GM21619 (cell line): ENCODE measurements at regions not wholly inside any gene's neighbourhood (a gene's known extent, or its start where the extent isn't known, plus 50 kb on each side); places are given as distances from the start of the nearest gene placed in this dataset.
"Not testable (repeated sequence)": the region's sequence is repeated elsewhere in the genome, so short reads cannot be mapped to it uniquely, and the experiment has no call there.

Source experiments
- ATAC-seq: cut with Tn5 transposase; IDR thresholded peaks from one replicate; pipeline ENCODE4 v1.9.1; 2021; ENCODE audit not compliant: unreplicated experiment

DNA sequence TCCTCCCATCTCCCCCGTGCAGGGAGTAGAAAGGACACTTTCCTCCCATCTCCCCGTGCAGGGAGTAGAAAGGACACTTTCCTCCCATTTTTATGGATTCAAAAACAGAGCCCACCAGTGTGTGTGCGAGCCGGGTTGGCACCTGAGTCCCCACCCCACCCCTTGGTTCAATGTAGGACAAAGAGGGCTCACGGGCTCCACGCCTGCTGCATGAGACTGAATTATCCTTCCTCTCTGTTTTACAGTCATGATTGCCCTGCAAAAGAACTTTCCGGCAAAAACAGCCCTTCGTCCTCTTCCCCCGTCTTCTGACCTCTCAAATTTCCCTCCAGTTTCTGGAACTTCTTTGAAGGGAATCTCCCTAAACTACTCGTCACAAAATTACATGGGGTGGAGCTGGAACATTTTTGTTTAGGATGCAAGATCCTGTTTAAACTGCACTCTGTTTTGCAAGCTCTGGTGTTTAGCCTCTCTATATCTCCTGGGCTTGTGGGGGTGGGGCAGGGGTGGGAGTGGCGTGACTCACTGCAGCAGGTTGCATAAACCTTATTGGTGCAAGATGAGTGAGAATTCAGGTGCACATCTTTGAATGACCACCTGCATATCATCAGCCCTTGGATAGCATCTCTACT, 99.8 kb downstream of the PSMG1 start:
- ATAC-seq: no peak

DNA sequence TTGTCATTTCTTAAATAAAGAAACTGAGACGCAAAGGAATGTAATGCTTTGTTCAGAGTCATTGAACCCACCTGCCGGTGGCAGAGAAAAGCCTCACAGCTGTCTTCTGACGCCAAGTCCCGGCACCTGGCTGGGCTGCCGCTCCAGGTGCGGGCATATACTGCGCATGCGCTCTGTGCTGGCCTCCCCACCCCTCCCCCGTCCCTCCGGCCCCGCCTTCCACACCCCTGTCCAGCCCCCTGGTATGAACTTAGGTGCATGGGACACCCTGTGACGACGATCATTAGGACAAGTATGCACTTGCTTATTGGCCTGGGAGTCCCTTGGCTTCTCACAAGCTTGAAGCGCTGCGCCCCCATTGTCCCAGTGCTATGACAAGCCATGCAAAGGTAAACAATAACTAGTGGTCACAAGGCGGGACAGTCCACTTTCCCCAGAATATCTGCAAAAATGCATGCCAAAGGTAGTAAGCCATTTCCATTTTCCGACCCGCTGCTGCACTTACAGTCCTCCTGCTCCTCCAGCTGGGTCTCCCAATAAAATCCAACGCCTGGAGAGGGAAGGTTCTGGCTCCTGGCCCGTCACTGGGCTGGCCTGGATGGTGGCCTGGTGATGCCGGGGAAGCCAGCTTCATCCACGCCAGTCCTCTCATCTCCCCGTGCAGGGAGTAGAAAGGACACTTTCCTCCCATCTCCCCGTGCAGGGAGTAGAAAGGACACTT, 100.4 kb downstream of the PSMG1 start:
- no peak for ATAC-seq

DNA sequence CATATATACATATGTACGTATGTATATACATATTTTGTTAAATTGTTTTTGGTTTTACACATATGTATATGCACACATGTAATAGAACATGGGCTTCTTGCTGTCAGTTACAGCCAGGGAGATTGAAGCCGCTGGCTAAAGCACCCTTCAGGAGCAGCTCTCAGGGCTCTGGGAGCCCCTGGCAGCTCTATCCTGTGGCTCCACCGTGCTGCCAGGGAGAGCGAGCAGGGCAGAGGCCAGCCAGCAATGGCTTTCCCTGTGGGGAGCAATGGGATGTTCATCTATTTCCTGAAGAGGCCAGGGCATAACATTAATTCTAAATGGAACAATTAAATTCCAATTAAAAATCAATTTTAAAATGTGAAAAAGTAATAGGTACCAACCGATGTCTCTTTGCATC, 102.9 kb downstream of the PSMG1 start:
- no peak for ATAC-seq

DNA sequence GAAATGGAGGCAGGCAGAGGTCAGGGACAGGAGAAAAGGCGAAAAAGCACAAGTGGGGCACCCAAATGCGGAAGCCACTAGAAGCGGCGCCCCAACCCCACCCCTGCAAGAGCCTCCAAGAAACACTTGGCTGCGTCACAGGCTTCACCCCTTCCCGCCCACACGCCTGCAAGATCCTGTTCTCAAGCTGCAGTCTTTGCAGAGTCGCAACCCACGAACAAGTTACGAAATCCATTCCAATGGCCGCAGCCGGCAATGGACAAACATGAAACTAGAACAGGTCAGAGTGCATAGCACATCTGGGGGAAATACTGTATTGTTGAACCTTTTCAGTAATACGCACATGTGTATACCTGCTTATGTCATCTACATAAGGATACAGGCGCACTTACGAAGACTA, 103.6 kb downstream of the PSMG1 start:
- no peak for ATAC-seq

DNA sequence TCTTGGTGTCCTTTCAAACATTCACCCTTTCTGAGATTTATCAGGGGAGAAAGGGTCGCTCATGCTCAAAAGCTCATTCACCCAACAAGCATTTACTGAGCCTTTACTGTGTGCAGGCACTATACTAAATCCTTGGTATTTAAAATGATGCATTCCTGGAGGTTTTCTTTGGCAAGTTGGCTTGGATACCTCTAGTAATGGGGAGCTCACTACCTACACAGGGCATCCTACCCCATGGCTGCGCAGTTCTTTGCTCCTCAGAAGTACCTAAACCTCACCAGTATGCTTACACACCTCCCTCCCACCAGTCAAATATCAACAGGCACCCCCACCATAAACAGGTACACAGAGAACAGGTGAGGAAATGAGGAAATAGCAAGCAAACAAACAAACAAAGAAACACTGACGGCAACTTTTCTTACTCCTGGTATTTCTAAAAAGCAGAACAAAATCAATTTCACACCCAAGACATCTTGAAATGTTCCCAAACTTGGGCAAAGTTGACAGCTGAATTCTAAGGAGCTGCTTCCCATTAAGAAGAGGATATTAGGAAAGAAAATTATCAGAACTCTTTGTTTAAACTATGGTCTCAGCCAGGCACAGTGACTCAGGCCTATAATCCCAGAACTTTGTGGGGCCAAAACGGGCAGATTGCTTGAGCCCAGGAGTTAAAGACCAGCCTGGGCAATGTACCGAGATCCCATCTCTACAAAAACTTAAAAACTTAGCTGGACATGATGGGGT, 104.8 kb downstream of the PSMG1 start:
- ATAC-seq: no peak

DNA sequence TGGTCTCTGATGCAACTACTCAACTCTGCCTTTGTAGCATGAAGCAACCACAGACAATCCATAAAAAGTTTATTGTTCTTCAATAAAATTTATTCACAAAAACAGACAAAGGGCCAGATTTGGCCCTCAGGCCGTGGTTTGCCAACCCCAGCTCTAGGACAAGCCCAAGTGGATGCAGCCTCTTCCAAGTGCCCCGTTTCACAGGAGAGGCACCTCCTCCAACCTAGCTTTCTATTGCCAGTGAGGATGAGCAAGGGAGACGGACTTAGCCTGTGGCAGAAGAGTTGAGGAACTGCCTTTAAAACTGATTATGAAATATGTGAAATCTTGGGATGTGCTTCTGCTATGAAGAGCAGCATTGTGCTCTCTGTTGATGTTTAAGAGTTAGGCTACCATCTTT, 105.4 kb downstream of the PSMG1 start:
- no peak for ATAC-seq

DNA sequence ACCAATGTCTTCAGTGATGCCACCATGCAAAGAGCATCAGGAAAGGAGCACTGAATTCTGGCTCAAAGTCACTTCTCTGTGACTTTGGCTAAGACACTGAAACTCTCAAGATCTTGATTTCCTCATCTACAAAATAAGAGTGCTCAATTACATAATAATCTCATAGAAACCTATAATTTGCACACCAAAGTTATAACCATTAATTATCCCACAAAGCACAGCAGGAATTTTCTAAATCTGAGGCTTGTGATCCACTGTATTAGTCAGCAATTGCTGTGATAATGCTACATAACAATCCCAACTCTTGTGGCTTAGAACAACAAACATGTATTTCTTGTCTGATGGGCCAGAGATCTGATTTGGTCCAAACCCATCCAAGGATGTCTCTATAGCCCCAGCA, 108.7 kb downstream of the PSMG1 start:
- no peak for ATAC-seq

DNA sequence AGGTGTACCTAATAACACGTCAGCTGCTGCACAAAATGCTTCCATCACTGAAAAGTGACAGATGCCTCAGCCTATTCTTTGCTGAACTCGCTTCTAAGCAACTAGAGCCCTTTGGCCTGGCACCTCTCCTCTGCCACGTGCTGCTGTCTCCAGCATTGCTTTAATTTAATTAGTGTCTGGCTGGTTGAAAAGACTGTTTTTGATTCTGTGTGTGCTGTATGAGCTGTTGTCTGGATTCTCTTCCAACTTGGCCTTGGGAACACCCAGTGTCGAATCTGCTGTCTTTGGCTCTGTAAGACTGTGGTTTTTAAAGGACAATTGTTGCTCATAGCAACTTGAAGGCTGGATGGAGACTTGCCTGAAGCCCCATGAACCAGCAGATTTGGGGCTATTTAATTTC, 109.5 kb downstream of the PSMG1 start:
- no peak for ATAC-seq

DNA sequence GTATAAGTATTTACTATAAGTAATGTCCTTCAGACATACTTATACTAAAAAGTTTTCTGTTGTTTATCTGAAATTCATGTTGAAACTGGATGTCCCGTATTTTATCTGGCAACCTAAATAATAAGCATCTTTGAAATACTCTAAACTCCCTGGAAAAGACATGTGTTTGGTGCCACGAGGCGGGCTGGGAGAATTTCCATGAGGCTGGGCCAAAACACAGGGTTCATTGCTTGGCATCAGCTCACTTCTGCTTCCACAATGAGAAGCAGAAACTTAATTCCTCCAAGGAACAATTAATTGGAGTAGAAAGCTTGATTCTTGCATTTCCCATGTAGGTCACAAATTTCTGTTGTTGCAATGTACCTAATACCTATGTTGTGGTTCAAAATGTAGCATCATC, 110.2 kb downstream of the PSMG1 start:
- ATAC-seq: no peak

DNA sequence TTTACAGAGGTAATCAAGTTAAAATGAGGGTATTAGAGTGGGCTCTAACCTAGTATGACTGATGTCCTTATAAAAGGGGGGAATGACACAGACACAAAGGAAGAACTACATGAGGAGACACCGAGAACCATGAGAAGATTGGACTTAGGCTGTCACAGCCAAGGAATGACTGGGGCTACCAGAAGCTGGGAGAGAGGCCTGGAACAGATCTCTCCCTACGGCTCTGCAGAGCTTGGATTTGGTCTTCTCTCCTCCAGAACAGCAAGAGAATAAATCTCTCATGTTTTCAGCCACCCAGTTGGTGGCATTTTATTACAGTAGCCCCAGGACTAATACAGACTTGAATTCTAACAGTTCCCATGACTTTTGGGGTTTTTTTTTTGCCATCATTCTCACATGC, 110.8 kb downstream of the PSMG1 start:
- no peak for ATAC-seq

DNA sequence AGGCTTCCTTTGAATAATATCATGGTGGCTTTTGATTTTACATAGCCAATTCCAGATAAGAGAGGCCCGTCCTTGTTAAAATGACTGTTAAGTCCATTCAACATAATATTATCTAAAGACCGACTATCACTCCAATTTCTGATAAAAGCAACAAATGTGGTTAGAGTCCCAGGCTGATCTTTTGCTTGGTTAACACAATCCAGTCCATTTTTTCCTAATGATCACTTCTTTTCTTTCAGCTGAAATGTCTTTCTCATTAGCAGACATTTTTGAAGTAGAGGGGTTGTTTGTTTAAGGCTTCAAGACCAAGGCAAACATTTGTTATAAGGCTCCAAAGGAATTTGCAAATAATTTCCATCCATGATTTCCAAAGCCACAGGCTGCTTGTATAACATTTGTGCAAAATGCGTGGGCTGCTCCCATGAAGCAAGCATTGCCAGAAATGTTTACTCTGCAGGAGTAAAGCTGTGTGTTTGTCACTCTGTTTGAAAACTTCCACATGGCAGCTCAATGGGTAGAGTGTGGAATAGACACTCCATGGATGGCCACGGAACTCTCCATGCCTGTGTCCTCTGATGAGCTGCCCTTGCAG, 111.5 kb downstream of the PSMG1 start:
- ATAC-seq: no peak

DNA sequence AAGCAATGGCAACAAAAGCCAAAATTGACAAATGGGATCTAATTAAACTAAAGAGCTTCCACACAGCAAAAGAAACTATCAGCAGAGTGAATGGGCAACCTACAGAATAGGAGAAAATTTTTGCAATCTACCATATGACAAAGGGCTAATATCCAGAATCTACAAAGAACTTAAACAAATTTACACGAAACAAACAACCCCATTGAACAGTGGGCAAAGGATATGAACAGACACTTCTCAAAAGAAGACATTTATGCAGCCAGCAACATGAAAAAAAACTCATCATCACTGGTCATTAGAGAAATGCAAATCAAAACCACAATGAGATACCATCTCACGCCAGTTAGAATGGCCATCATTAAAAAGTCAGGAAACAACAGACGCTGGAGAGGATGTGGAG, 113.4 kb downstream of the PSMG1 start:
- not testable (repeated sequence) for ATAC-seq

DNA sequence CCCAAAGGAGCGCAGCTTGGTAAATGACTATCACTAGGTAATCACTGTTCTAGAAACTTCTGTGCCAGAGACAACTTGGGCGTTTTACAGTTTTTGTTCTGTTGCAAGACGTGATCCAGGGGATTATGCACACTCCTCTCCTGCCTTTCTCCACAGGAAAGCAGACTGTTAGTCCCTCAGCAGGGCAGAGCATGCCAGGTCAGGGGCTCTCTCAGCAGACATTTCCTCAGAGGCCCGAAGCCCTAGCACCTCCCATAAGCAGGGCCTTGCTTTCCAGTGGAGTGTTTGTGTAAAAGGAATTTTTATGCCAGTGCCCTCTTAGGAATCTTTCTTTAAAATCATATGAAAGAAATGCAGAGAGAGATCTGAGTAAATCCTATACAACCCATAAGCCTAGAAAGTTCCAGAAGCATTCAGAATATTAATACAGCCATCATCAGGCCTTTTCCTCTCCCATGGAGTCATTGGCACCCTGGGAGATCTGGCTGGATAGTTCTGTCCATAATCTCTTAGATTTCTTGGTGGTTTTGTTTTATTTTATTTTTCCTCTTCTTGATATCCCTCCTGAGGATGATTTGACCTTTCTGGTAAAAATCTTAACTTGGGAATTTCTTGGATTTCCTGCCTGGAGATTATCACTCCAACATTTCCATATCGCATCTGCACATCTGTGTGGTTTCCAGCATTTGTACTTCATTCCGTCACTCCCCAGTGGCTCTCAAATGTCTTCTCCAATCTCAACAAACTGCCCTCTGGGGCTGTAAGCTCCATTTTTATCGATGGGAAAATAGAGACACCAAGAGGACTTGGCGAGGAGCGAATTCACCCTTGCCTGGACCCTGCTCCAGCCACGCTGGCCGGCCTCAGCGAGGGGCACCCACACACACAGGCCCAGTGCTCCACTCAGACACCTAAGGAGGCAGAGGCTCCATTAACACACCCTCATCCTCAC, 116.1 kb downstream of the PSMG1 start:
- ATAC-seq: no peak

DNA sequence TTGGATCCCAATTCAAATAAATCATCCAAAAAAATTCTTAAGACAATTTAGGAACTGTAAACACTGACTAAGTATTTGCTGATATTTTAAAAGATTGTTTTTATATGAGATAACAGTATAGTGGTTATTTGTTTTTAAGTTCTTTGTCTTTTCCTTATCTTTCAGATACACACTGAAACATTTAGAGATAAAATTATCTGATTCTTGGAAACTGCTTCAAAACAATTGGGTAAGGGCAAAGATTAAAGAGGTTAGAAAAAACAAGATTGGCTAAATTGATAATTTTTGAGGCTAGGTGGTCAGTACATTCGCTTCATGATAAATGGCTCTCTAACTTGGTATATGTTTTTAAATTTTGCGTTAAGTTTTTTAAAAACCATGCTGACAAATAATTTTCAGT, 117.3 kb downstream of the PSMG1 start:
- ATAC-seq: no peak

DNA sequence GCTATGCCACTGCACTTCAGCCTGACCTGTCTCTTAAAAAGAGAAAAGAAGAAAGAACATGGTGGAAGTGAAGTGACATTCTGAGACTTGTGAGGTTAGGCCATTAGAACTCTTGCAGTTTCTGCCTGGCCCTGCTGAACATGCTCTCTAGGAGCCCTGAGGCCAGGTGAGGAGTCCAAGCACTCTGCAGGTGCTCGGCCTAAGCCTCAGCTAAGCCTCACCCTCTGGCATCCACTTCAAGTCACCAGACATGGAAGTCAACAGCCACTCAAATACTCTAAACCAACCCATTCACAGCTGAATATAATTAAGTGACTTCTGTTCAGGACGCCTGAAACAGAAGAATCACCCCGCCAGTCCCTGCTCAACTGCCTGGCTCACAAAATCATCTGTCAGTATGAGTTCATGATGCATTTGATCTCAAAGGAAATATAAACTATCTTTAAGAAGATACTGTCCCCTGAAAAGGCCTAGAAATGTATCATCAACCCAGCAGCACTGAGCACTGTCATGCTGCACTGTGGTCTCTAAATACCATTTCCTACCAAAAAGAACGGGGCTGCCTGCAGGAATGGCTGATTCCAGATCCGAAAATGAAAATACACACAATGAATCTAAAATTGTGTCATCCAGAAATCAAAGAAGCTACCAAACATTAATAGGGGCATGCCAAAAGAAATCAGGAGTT, 118.8 kb downstream of the PSMG1 start:
- no peak for ATAC-seq

DNA sequence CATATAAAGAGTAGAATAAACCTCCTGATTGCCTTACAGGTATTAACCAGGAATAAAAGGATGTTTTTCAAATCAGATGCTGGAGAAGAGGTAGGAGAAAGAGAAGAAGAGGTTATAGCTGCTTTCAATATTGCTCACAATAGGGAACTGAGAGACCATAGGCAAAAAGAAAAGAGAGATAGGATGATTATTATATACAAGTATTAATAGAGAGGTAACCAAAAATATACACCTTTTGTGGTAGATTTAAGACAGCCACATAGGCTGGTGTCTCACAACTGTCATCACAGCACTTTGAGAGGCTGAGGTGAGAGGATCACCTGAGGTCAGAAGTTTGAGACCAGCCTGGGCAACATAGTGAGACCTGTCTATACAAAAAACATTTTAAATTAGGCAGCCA, 119.7 kb downstream of the PSMG1 start:
- ATAC-seq: no peak

DNA sequence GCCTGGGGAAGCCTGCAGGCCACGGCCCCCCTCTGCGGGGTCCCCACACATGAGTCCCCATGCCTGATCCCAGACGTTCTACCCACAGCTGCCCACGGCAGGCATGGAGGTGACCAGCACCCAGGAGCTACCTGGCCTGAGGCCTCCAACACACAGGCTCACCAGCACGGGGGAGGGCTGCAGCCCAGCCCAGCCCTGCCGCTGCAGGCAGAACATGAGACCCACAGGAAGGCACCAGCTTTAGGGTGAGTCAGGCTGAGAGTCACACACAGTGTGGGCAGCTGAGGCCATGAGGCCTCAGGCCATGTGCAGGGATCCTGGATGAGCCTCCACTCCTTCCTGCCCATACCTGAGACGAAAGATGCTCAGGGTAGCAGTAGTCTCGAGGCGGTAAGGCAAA, 121.1 kb downstream of the PSMG1 start:
- ATAC-seq: no peak

DNA sequence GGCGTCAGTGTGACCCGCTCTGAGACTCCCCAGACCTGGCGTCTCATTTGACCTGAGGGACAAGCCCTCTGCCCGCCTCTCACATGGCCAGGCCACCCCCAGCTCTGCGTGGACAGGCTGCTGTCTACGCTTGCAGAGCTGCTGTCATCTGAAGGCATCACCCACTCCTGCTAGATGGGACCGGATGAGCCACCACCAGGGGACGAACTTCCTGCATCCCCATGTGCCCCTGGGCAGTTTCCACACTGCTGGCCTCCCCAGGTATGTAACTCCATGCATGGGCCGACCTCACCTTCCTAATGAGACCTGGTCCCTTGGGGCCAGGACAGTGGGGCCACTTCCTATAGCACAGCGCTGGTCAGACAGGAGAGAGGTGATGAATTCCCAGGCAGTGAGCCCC, 121.5 kb downstream of the PSMG1 start:
- no peak for ATAC-seq

DNA sequence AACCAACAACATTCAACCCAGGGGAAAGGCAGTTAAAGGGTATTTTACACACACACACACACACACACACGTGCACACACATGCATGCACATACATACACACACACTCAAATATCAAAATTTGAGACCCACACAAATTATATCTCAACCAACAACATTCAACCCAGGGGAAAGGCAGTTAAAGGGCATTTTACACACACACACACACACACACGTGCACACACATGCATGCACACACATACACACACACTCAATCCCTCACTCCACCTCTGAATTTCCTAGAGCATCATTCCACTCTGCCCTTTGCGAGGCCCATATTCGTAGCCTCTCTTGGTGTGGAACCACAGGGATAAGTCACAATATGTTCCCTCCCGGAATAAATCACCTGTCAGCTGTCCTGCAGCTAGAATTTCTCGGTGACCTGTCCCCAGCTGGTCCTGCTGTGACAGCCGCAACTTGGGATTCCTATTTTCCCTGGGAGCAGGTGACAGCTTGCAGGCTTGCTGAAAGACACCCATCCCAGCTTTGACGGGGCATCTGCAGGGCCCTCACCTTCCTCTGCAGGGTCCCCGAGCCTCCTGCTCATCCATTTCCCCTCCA, 122.7 kb downstream of the PSMG1 start:
- ATAC-seq: no peak

DNA sequence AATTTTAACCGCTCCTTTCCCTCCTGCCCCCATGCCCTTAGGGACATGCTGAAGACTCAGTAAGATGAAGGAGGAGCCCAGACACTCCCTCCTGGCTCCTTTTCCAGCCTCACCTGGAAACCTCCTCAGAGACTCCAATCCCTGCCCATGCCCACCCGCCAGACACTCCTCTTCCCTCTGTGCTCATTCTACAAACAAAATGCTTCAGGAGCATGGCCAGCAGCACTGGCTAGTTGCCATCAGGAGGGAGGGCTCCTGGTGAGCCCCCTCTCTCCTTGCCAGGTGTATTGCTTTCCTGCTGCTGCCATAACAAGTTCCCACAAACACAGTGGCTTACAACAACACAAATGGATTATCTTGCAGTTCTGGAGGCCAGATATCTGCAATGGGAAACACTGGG, 126.1 kb downstream of the PSMG1 start:
- no peak for ATAC-seq
